HEK293 (cell line): ENCODE measurements at regions not wholly inside any gene's neighbourhood (a gene's known extent, or its start where the extent isn't known, plus 50 kb on each side); places are given as distances from the start of the nearest gene placed in this dataset.

ENCODE experiments used
- CTCF ChIA-PET: fragments of 350-600 bp; formaldehyde crosslinking; extraction: SDS; loops from one replicate; lab custom pipeline; 2021; ENCODE audit warnings: antibody characterized with exemption; lab: Yijun Ruan, JAX
- POLR2A ChIA-PET: fragments of 300-600 bp; formaldehyde crosslinking; extraction: SDS; loops from one replicate; lab custom pipeline; 2020; ENCODE audit warnings: antibody characterized with exemption, inconsistent platforms; lab: Yijun Ruan, JAX
- H3K27ac ChIP-seq: fragments of 200-500 bp; sonication (Bioruptor generic); 2 replicates; pipeline ENCODE4 v1.5.1; 2014; ENCODE audit warnings: low read depth, low read length, control low read depth, inconsistent platforms; ENCODE audit errors: extremely low read depth
- H3K36me3 ChIP-seq, 2 experiments: fragments of 200-500 bp in 1 of 2; sonication (Bioruptor generic) in 1 of 2; 1 replicate in 1 of 2; 2 replicates in 1 of 2; pipeline ENCODE4 v1.5.1; 2014 to 2017; ENCODE audit warnings: inconsistent platforms in 2 of 2, low read length in 2 of 2; ENCODE audit not compliant: control insufficient read depth in 2 of 2, insufficient read depth in 1 of 2
- H3K4me1 ChIP-seq: fragments of 200-500 bp; sonication (Bioruptor generic); 2 replicates; pipeline ENCODE4 v1.5.1; 2014; ENCODE audit warnings: mild to moderate bottlenecking, low read length, inconsistent platforms; ENCODE audit not compliant: control insufficient read depth, insufficient read depth
- H3K4me3 ChIP-seq: 2 replicates; pipeline ENCODE4 v1.5.1; 2011; ENCODE audit warnings: low read depth, mild to moderate bottlenecking, control low read depth, low read length, moderate library complexity
- H3K9me3 ChIP-seq: fragments of 200-500 bp; sonication (Bioruptor generic); 2 replicates; pipeline ENCODE4 v1.5.1; 2014; ENCODE audit warnings: low read depth, low read length, inconsistent platforms; ENCODE audit not compliant: control insufficient read depth, insufficient read depth
- GLIS1 ChIP-seq: fragments of 450-650 bp; formaldehyde crosslinking; IDR thresholded peaks from 2 replicates; pipeline ENCODE4 v1.5.1; 2016; ENCODE audit warnings: missing biosample characterization, missing genetic modification characterization
- GLIS2 ChIP-seq: fragments of 450-650 bp; formaldehyde crosslinking; IDR thresholded peaks from 2 replicates; pipeline ENCODE4 v1.5.1; 2016; ENCODE audit warnings: missing biosample characterization, missing genetic modification characterization
- MEIS1 ChIP-seq: sonication (generic); formaldehyde crosslinking; IDR thresholded peaks from 2 replicates; pipeline ENCODE4 v1.8.1; 2022; ENCODE audit warnings: missing genetic modification reagents, mild to moderate bottlenecking, borderline replicate concordance
- OSR2 ChIP-seq: fragments of 450-650 bp; formaldehyde crosslinking; IDR thresholded peaks from 2 replicates; pipeline ENCODE4 v1.5.1; 2016; ENCODE audit warnings: missing biosample characterization, missing genetic modification characterization
- ZIC2 ChIP-seq: fragments of 450-650 bp; formaldehyde crosslinking; IDR thresholded peaks from 2 replicates; pipeline ENCODE4 v1.5.1; 2016; ENCODE audit warnings: missing biosample characterization, missing genetic modification characterization
- ZNF114 ChIP-seq: fragments of 450-650 bp; formaldehyde crosslinking; IDR thresholded peaks from 2 replicates; pipeline ENCODE4 v1.5.0; 2017; ENCODE audit warnings: missing biosample characterization, missing genetic modification characterization
- ZNF169 ChIP-seq: fragments of 450-650 bp; formaldehyde crosslinking; IDR thresholded peaks from 2 replicates; pipeline ENCODE4 v1.5.1; 2016; ENCODE audit warnings: missing biosample characterization, missing genetic modification characterization
- ZNF184 ChIP-seq: fragments of 450-650 bp; IDR thresholded peaks from 2 replicates; pipeline ENCODE4 v1.5.1; 2018; ENCODE audit warnings: missing biosample characterization, mild to moderate bottlenecking, missing genetic modification characterization
- ZNF211 ChIP-seq: fragments of 450-650 bp; formaldehyde crosslinking; IDR thresholded peaks from 2 replicates; pipeline ENCODE4 v1.5.1; 2016; ENCODE audit warnings: low read depth, missing biosample characterization, missing genetic modification characterization
- ZNF221 ChIP-seq: fragments of 450-650 bp; formaldehyde crosslinking; IDR thresholded peaks from 2 replicates; pipeline ENCODE4 v1.5.1; 2017; ENCODE audit warnings: missing biosample characterization, missing genetic modification characterization, borderline replicate concordance
- ZNF510 ChIP-seq: fragments of 450-650 bp; formaldehyde crosslinking; IDR thresholded peaks from 2 replicates; pipeline ENCODE4 v1.5.1; 2018; ENCODE audit warnings: mild to moderate bottlenecking, missing genetic modification characterization, missing biosample characterization; ENCODE audit not compliant: insufficient replicate concordance
- ZNF596 ChIP-seq: fragments of 450-650 bp; IDR thresholded peaks from 2 replicates; pipeline ENCODE4 v1.5.0; 2018; ENCODE audit warnings: missing biosample characterization, mild to moderate bottlenecking, missing genetic modification characterization, moderate library complexity
- ZNF660 ChIP-seq: fragments of 450-650 bp; IDR thresholded peaks from 2 replicates; pipeline ENCODE4 v1.5.1; 2018; ENCODE audit warnings: missing biosample characterization, mild to moderate bottlenecking, missing genetic modification characterization
- ZNF747 ChIP-seq: fragments of 450-650 bp; formaldehyde crosslinking; IDR thresholded peaks from 2 replicates; pipeline ENCODE4 v1.5.1; 2016; ENCODE audit warnings: missing biosample characterization, missing genetic modification characterization
- TF ChIP-seq, protein P1 (sequence below): fragments of 450-650 bp; formaldehyde crosslinking; IDR thresholded peaks from 2 replicates; pipeline ENCODE4 v1.5.1; 2016; ENCODE audit warnings: missing biosample characterization, missing genetic modification characterization
- TF ChIP-seq, protein P2 (sequence below): fragments of 450-650 bp; formaldehyde crosslinking; IDR thresholded peaks from 2 replicates; pipeline ENCODE4 v1.5.1; 2016; ENCODE audit warnings: missing biosample characterization, missing genetic modification characterization
- TF ChIP-seq, protein P3 (sequence below): IDR thresholded peaks from 2 replicates; pipeline ENCODE4 v1.6.1; 2011; ENCODE audit warnings: mild to moderate bottlenecking, low read depth, low read length, borderline replicate concordance
- TF ChIP-seq, protein P4 (sequence below): fragments of 450-650 bp; IDR thresholded peaks from 2 replicates; pipeline ENCODE4 v1.5.1; 2018; ENCODE audit warnings: missing biosample characterization, missing genetic modification characterization
- TF ChIP-seq, protein P5 (sequence below): fragments of 450-650 bp; formaldehyde crosslinking; IDR thresholded peaks from 2 replicates; pipeline ENCODE4 v1.5.1; 2016; ENCODE audit warnings: missing biosample characterization, missing genetic modification characterization
- TF ChIP-seq, protein P6 (sequence below): fragments of 450-650 bp; formaldehyde crosslinking; IDR thresholded peaks from 2 replicates; pipeline ENCODE4 v1.5.1; 2016; ENCODE audit warnings: missing biosample characterization, missing genetic modification characterization

DNA sequence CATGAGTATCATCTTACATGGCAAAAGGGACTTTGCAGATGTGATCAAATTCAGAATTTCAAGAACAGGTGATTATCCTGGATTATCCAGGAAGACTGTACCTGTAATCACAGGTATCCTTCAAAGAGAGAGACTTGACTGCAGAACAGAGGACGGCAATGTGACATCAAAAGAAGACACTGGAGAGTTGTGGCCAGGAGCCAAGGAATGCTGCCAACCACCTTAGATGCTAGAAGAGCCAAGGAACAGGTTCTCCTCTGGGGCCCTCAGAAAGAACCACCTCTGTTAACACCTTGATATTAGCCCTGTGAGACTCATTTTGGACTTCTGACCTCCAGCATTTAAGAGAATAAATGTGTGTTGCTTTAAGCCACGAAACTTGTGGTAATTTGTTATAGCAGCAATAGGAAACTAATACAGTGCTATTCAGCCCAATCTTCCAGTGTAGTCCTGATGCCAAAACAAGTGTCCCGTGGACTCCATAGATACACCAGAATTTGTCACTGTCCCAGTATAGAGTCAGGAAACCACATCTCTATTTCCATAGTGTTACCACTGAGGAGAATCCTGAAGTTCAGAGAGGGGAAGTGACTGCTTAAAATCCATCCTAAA is 330.6 kb upstream of the TLE3 start:
- TF ChIP-seq GLIS2 (tag by site-specific recombination) (no peak), ZNF660 (tag by site-specific recombination) (no peak), ZIC2 (tag by site-specific recombination) (no peak), ZNF221 (tag by site-specific recombination) (no peak), MEIS1 (CRISPR knock-in tag) (no peak), ZNF114 (tag by site-specific recombination) (no peak), ZNF510 (tag by site-specific recombination) (no peak), ZNF211 (tag by site-specific recombination) (no peak), ZNF184 (tag by site-specific recombination) (no peak), ZNF596 (no peak), ZNF747 (tag by site-specific recombination) (no peak)
- TF ChIP-seq, protein P1, sequence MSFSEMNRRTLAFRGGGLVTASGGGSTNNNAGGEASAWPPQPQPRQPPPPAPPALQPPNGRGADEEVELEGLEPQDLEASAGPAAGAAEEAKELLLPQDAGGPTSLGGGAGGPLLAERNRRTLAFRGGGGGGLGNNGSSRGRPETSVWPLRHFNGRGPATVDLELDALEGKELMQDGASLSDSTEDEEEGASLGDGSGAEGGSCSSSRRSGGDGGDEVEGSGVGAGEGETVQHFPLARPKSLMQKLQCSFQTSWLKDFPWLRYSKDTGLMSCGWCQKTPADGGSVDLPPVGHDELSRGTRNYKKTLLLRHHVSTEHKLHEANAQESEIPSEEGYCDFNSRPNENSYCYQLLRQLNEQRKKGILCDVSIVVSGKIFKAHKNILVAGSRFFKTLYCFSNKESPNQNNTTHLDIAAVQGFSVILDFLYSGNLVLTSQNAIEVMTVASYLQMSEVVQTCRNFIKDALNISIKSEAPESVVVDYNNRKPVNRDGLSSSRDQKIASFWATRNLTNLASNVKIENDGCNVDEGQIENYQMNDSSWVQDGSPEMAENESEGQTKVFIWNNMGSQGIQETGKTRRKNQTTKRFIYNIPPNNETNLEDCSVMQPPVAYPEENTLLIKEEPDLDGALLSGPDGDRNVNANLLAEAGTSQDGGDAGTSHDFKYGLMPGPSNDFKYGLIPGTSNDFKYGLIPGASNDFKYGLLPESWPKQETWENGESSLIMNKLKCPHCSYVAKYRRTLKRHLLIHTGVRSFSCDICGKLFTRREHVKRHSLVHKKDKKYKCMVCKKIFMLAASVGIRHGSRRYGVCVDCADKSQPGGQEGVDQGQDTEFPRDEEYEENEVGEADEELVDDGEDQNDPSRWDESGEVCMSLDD (tag by site-specific recombination), result no peak
- TF ChIP-seq, protein P2, sequence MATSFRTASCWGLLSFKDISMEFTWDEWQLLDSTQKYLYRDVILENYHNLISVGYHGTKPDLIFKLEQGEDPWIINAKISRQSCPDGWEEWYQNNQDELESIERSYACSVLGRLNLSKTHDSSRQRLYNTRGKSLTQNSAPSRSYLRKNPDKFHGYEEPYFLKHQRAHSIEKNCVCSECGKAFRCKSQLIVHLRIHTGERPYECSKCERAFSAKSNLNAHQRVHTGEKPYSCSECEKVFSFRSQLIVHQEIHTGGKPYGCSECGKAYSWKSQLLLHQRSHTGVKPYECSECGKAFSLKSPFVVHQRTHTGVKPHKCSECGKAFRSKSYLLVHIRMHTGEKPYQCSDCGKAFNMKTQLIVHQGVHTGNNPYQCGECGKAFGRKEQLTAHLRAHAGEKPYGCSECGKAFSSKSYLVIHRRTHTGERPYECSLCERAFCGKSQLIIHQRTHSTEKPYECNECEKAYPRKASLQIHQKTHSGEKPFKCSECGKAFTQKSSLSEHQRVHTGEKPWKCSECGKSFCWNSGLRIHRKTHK (tag by site-specific recombination), result no peak
- TF ChIP-seq, protein P3, sequence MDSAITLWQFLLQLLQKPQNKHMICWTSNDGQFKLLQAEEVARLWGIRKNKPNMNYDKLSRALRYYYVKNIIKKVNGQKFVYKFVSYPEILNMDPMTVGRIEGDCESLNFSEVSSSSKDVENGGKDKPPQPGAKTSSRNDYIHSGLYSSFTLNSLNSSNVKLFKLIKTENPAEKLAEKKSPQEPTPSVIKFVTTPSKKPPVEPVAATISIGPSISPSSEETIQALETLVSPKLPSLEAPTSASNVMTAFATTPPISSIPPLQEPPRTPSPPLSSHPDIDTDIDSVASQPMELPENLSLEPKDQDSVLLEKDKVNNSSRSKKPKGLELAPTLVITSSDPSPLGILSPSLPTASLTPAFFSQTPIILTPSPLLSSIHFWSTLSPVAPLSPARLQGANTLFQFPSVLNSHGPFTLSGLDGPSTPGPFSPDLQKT, result no peak
- TF ChIP-seq, protein P4, sequence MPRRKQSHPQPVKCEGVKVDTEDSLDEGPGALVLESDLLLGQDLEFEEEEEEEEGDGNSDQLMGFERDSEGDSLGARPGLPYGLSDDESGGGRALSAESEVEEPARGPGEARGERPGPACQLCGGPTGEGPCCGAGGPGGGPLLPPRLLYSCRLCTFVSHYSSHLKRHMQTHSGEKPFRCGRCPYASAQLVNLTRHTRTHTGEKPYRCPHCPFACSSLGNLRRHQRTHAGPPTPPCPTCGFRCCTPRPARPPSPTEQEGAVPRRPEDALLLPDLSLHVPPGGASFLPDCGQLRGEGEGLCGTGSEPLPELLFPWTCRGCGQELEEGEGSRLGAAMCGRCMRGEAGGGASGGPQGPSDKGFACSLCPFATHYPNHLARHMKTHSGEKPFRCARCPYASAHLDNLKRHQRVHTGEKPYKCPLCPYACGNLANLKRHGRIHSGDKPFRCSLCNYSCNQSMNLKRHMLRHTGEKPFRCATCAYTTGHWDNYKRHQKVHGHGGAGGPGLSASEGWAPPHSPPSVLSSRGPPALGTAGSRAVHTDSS, result no peak
- Histone ChIP-seq H3K27ac (no peak overlapping the region), H3K4me1 (peaks cover 5% of the 10 kb centered on the region; the same call in 1 of the 2 replicates), H3K4me3 (no peak overlapping the region), H3K36me3 (no peaks in the 10 kb centered on the region), H3K9me3 (no peaks in the 10 kb centered on the region)
- POLR2A ChIA-PET, result no interaction called here
- CTCF ChIA-PET, result no interaction called here

DNA sequence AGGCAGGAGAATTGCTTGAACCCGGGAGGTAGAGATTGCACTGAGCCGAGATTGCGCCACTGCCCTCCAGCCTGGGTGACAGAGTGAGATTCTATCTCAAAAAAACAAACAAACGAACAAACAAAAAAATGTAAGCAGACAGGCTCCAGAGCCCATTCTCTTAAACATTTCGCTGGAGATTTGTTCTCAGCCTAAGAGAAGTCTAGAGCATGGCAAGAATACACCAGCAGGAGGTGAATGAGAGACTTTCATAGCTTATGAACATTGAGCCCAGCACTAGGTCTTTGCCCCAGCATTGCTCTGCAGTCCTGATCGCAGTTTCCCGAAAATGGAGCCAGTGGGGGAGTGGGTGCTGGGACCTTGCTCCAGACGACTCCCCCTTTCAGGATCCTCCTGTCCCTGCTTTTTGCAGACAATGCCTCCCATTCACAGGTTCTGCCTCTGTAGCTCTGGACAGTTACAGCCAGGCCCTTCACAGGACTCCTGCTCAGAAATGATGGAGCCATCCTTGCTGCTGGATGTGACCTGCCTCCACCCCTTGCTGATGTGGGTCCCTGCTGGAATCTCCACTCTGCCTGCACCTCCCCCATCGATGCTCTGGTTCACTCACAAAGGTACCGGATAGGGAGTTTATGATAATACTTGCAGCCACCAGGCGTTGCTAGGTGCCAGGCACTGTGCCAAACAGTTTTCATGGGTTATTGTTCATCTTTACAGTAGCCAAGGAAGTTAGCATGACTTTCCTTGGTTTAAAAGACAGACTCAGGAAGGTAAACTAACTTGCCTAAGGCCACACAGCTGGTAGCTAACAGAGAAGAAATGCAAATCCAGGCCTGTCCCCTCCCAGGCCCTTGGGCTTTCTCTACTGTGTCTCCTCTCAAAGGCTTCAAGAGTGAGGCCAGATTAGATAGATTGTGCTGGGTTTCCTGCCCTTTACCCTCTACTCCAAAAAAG is 329.7 kb upstream of the TLE3 start:
- Histone ChIP-seq H3K4me1 (peaks cover 5% of the 10 kb centered on the region; the same call in 1 of the 2 replicates), H3K9me3 (no peaks in the 10 kb centered on the region)
- TF ChIP-seq ZNF169 (tag by site-specific recombination) (no peak), GLIS1 (tag by site-specific recombination) (no peak), OSR2 (tag by site-specific recombination) (peak; percentile 23; the same call in 1 of the 2 replicates)
- TF ChIP-seq, protein P5, sequence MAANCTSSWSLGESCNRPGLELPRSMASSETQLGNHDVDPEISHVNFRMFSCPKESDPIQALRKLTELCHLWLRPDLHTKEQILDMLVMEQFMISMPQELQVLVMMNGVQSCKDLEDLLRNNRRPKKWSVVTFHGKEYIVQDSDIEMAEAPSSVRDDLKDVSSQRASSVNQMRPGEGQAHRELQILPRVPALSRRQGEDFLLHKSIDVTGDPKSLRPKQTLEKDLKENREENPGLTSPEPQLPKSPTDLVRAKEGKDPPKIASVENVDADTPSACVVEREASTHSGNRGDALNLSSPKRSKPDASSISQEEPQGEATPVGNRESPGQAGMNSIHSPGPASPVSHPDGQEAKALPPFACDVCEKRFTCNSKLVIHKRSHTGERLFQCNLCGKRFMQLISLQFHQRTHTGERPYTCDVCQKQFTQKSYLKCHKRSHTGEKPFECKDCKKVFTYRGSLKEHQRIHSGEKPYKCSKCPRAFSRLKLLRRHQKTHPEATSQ (tag by site-specific recombination), result no peak
- TF ChIP-seq, protein P6, sequence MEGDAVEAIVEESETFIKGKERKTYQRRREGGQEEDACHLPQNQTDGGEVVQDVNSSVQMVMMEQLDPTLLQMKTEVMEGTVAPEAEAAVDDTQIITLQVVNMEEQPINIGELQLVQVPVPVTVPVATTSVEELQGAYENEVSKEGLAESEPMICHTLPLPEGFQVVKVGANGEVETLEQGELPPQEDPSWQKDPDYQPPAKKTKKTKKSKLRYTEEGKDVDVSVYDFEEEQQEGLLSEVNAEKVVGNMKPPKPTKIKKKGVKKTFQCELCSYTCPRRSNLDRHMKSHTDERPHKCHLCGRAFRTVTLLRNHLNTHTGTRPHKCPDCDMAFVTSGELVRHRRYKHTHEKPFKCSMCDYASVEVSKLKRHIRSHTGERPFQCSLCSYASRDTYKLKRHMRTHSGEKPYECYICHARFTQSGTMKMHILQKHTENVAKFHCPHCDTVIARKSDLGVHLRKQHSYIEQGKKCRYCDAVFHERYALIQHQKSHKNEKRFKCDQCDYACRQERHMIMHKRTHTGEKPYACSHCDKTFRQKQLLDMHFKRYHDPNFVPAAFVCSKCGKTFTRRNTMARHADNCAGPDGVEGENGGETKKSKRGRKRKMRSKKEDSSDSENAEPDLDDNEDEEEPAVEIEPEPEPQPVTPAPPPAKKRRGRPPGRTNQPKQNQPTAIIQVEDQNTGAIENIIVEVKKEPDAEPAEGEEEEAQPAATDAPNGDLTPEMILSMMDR (tag by site-specific recombination), result 0 out of 2 replicates have a peak, but pooled peaks have one; percentile 5
- TF ChIP-seq, all 188 proteins: peak for 2
- Histone ChIP-seq H3K27ac (no peak overlapping the region), H3K36me3 (no peaks in the 10 kb centered on the region), H3K4me3 (no peak overlapping the region)
- CTCF ChIA-PET, result interaction anchor here (1.1 to 1.9 kb wide), 3 partner anchors 11 to 61 kb away, joined by 3 to 6 read pairs (median 5); no protein-coding TSS in a partner anchor
- POLR2A ChIA-PET, result no interaction called here
